Ishikawa (cell line): ENCODE measurements at regions not wholly inside any gene's neighbourhood (a gene's known extent, or its start where the extent isn't known, plus 50 kb on each side); places are given as distances from the start of the nearest gene placed in this dataset.

Source experiments
- CEBPB ChIP-seq: IDR thresholded peaks from 2 replicates; pipeline ENCODE4 v1.6.1; 2012
- CREB1 ChIP-seq: IDR thresholded peaks from 2 replicates; pipeline ENCODE4 v1.6.1; 2012; ENCODE audit warnings: low read depth
- EGR1 ChIP-seq: IDR thresholded peaks from 2 replicates; pipeline ENCODE4 v1.6.1; 2012
- EP300 ChIP-seq: IDR thresholded peaks from 2 replicates; pipeline ENCODE4 v1.6.1; 2012; ENCODE audit warnings: borderline replicate concordance
- RAD21 ChIP-seq: IDR thresholded peaks from 2 replicates; pipeline ENCODE4 v1.6.1; 2012; ENCODE audit warnings: low read depth
- TAF1 ChIP-seq: IDR thresholded peaks from 2 replicates; pipeline ENCODE4 v1.6.1; 2012; ENCODE audit warnings: low read depth, mild to moderate bottlenecking
- TCF12 ChIP-seq: IDR thresholded peaks from 2 replicates; pipeline ENCODE4 v1.6.1; 2012; ENCODE audit warnings: low read depth
- TEAD4 ChIP-seq: IDR thresholded peaks from 2 replicates; pipeline ENCODE4 v1.6.1; 2012
- YY1 ChIP-seq: IDR thresholded peaks from 2 replicates; pipeline ENCODE4 v1.6.1; 2012; ENCODE audit warnings: low read depth
- ZBTB7A ChIP-seq: IDR thresholded peaks from 2 replicates; pipeline ENCODE4 v1.6.1; 2012; ENCODE audit warnings: low read depth
- TF ChIP-seq, protein P1 (sequence below): IDR thresholded peaks from 2 replicates; pipeline ENCODE4 v1.6.1; 2012
- TF ChIP-seq, protein P2 (sequence below): IDR thresholded peaks from 2 replicates; pipeline ENCODE4 v1.6.1; 2012; ENCODE audit warnings: low read depth, mild to moderate bottlenecking
- TF ChIP-seq, protein P3 (sequence below): IDR thresholded peaks from 2 replicates; pipeline ENCODE4 v1.6.1; 2012

DNA sequence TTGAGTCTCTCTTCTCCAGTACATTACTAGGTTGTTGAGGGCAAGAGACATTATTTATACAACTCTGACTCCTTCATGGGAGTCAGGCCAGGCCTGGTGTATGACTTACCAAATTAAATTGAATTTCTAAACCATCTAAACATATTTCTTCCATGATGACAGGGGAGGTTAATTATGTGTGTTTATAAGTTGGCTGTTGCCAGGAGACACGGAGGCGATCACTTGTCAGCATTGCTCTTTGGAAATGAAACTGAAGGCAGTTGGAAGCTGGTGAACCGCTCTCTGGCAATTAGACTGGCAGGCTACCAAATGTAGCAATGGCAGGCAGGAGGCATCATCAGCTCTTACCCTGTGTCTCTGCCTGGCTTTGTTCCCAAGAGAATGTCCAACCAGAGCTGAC, 241.4 kb downstream of the KCNS3 start:
- TF ChIP-seq, protein P1, sequence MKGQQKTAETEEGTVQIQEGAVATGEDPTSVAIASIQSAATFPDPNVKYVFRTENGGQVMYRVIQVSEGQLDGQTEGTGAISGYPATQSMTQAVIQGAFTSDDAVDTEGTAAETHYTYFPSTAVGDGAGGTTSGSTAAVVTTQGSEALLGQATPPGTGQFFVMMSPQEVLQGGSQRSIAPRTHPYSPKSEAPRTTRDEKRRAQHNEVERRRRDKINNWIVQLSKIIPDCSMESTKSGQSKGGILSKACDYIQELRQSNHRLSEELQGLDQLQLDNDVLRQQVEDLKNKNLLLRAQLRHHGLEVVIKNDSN, result no peak
- no peak for TF ChIP-seq CREB1
- TF ChIP-seq EP300, result no peak
- no peak for TF ChIP-seq TAF1
- TF ChIP-seq EGR1, result no peak
- TF ChIP-seq CEBPB, result no peak
- TF ChIP-seq TCF12, result no peak
- TF ChIP-seq, protein P2, sequence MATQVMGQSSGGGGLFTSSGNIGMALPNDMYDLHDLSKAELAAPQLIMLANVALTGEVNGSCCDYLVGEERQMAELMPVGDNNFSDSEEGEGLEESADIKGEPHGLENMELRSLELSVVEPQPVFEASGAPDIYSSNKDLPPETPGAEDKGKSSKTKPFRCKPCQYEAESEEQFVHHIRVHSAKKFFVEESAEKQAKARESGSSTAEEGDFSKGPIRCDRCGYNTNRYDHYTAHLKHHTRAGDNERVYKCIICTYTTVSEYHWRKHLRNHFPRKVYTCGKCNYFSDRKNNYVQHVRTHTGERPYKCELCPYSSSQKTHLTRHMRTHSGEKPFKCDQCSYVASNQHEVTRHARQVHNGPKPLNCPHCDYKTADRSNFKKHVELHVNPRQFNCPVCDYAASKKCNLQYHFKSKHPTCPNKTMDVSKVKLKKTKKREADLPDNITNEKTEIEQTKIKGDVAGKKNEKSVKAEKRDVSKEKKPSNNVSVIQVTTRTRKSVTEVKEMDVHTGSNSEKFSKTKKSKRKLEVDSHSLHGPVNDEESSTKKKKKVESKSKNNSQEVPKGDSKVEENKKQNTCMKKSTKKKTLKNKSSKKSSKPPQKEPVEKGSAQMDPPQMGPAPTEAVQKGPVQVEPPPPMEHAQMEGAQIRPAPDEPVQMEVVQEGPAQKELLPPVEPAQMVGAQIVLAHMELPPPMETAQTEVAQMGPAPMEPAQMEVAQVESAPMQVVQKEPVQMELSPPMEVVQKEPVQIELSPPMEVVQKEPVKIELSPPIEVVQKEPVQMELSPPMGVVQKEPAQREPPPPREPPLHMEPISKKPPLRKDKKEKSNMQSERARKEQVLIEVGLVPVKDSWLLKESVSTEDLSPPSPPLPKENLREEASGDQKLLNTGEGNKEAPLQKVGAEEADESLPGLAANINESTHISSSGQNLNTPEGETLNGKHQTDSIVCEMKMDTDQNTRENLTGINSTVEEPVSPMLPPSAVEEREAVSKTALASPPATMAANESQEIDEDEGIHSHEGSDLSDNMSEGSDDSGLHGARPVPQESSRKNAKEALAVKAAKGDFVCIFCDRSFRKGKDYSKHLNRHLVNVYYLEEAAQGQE, result no peak
- no peak for TF ChIP-seq YY1
- TF ChIP-seq TEAD4, result no peak
- TF ChIP-seq, protein P3, sequence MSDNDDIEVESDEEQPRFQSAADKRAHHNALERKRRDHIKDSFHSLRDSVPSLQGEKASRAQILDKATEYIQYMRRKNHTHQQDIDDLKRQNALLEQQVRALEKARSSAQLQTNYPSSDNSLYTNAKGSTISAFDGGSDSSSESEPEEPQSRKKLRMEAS, result no peak
- TF ChIP-seq RAD21, result no peak
- TF ChIP-seq ZBTB7A, result no peak
